Tibial artery (tissue), 4 donors: ENCODE measurements at regions not wholly inside any gene's neighbourhood (a gene's known extent, or its start where the extent isn't known, plus 50 kb on each side); places are given as distances from the start of the nearest gene placed in this dataset.

Experiments
- DNase-seq, 2 donors: peaks; one replicate each; pipeline ENCODE4 v3.0.0-alpha.2; 2019
- H3K27ac ChIP-seq, 2 donors: fragments of 200-600 bp; sonication (generic) in 1 of 2; 1 replicate in 1 of 2; 2 replicates in 1 of 2; pipeline ENCODE4 v1.5.1; 2018 to 2019; ENCODE audit warnings: mild to moderate bottlenecking in 1 of 2
- H3K27me3 ChIP-seq, 2 donors: fragments of 200-600 bp; sonication (generic) in 1 of 2; one replicate each; pipeline versions ENCODE4 v1.5.1 to v1.6.0; 2016 to 2019
- H3K36me3 ChIP-seq, 3 donors: fragments of 200-600 bp; sonication (generic) in 2 of 3; one replicate each; pipeline ENCODE4 v1.5.1; 2016 to 2019; ENCODE audit warnings: mild to moderate bottlenecking in 2 of 3
- H3K4me1 ChIP-seq, 4 donors: fragments of 200-600 bp; sonication (generic) in 2 of 4; 1 replicate in 3 of 4; 2 replicates in 1 of 4; pipeline ENCODE4 v1.5.1; 2016 to 2019
- H3K4me3 ChIP-seq, 2 donors: fragments of 200-600 bp; sonication (generic) in 1 of 2; 1 replicate in 1 of 2; 2 replicates in 1 of 2; pipeline ENCODE4 v1.5.1; 2018 to 2019; ENCODE audit warnings: mild to moderate bottlenecking in 2 of 2
- H3K9me3 ChIP-seq, 3 donors: fragments of 200-600 bp; sonication (generic) in 1 of 3; one replicate each; pipeline ENCODE4 v1.5.1; 2016 to 2019
- CTCF ChIP-seq, 2 experiments: fragments of 200-600 bp in 1 of 2; fragments of 450-650 bp in 1 of 2; IDR thresholded peaks; one replicate each; pipeline ENCODE4 v1.5.1; 2017 to 2019; ENCODE audit warnings: antibody characterized with exemption in 2 of 2, mild to moderate bottlenecking in 1 of 2, moderate library complexity in 1 of 2
- intact Hi-C: fragments of 100-400 bp; cut with DNase I; formaldehyde crosslinking; loops from one replicate; pipeline ENCODE4 v1.15.0; 2023; ENCODE audit warnings: low total_unique reads

GRCh38 chr6:22682979-22683378 is 113.6 kb downstream of the HDGFL1 start:
- DNase-seq: no peak
- Histone ChIP-seq H3K4me1 (no peaks in the 10 kb centered on the region), H3K27me3 (no peaks in the 10 kb centered on the region), H3K9me3 (no peaks in the 10 kb centered on the region), H3K36me3 (no peaks in the 10 kb centered on the region), H3K4me3 (no peak overlapping the region), H3K27ac (no peak overlapping the region)
- TF ChIP-seq CTCF (IDR thresholded peaks at IDR 0.05): no peak
- intact Hi-C loops: no loop called here

GRCh38 chr6:22690446-22690845 is 121.1 kb downstream of the HDGFL1 start:
- intact Hi-C loops: no loop called here

GRCh38 chr6:22694092-22694724 is 124.8 kb downstream of the HDGFL1 start:
- TF ChIP-seq CTCF (IDR thresholded peaks at IDR 0.05): no peak
- H3K4me1 ChIP-seq: no peaks in the 10 kb centered on the region
- H3K27me3 ChIP-seq: no peaks in the 10 kb centered on the region
- intact Hi-C loops: no loop called here
- H3K27ac ChIP-seq: no peak overlapping the region
- no peaks in the 10 kb centered on the region for H3K9me3 ChIP-seq
- no peak overlapping the region for H3K4me3 ChIP-seq
- H3K36me3 ChIP-seq: no peaks in the 10 kb centered on the region
- no peak for DNase-seq

More at GRCh38 chr6:22690446-22690845, 121.1 kb downstream of the HDGFL1 start:
- Histone ChIP-seq H3K36me3 (no peaks in the 10 kb centered on the region), H3K9me3 (no peaks in the 10 kb centered on the region), H3K27ac (no peak overlapping the region), H3K4me3 (no peak overlapping the region), H3K4me1 (no peaks in the 10 kb centered on the region), H3K27me3 (no peaks in the 10 kb centered on the region)
- DNase-seq: no peak
- TF ChIP-seq CTCF (IDR thresholded peaks at IDR 0.05): no peak

GRCh38 chr6:22696481-22696880 is 127.1 kb downstream of the HDGFL1 start:
- no peak for DNase-seq
- H3K9me3 ChIP-seq: no peaks in the 10 kb centered on the region
- TF ChIP-seq CTCF (IDR thresholded peaks at IDR 0.05): no peak
- H3K4me1 ChIP-seq: no peaks in the 10 kb centered on the region
- no peaks in the 10 kb centered on the region for H3K27me3 ChIP-seq
- H3K36me3 ChIP-seq: no peaks in the 10 kb centered on the region
- H3K27ac ChIP-seq: no peak overlapping the region
- no peak overlapping the region for H3K4me3 ChIP-seq
- intact Hi-C loops: no loop called here

GRCh38 chr6:22697306-22697705 is 127.9 kb downstream of the HDGFL1 start:
- Histone ChIP-seq H3K27me3 (no peaks in the 10 kb centered on the region), H3K4me1 (no peaks in the 10 kb centered on the region), H3K9me3 (no peaks in the 10 kb centered on the region), H3K36me3 (no peaks in the 10 kb centered on the region), H3K27ac (no peak overlapping the region), H3K4me3 (no peak overlapping the region)
- DNase-seq: no peak
- intact Hi-C loops: no loop called here
- no peak for TF ChIP-seq CTCF (IDR thresholded peaks at IDR 0.05)

GRCh38 chr6:22699151-22699550 is 129.8 kb downstream of the HDGFL1 start:
- Histone ChIP-seq H3K4me3 (no peak overlapping the region), H3K9me3 (no peaks in the 10 kb centered on the region), H3K27me3 (no peaks in the 10 kb centered on the region), H3K27ac (no peak overlapping the region), H3K36me3 (no peaks in the 10 kb centered on the region), H3K4me1 (no peaks in the 10 kb centered on the region)
- intact Hi-C loops: no loop called here
- TF ChIP-seq CTCF (IDR thresholded peaks at IDR 0.05): no peak
- no peak for DNase-seq
